Activated CD4-positive, CD25-positive, alpha-beta regulatory T cell (primary cell): ENCODE measurements at regions not wholly inside any gene's neighbourhood (a gene's known extent, or its start where the extent isn't known, plus 50 kb on each side); places are given as distances from the start of the nearest gene placed in this dataset.

ENCODE experiments used
- DNase-seq, 4 experiments: peaks; one replicate each; lab custom pipeline; 2025; lab: John Stamatoyannopoulos, UW

- no peak for DNase-seq
Measured at GRCh38 chr16:56090076-56090475, 101.2 kb upstream of the GNAO1 start.

DNA sequence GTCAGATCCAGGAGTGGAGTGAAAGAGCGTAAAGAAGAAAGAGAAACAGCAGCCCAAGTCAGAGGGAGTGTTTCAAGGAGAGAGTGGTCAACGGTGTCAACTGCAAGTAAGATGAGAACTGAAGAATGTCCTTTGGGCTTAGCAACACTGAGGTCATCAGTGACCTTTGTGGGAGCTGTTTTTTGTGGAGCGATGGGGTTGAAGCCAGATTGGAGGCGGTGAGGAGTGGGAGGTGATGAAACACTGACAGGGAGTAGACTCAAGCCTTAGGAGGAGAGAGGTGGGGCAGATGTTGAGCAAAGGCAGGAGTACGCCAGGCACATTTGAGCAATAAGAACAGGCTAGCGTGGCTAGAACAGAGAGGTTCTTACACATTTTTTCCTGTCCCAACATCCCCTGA lies 103.7 kb upstream of the GNAO1 start:
- DNase-seq = no peak

DNA sequence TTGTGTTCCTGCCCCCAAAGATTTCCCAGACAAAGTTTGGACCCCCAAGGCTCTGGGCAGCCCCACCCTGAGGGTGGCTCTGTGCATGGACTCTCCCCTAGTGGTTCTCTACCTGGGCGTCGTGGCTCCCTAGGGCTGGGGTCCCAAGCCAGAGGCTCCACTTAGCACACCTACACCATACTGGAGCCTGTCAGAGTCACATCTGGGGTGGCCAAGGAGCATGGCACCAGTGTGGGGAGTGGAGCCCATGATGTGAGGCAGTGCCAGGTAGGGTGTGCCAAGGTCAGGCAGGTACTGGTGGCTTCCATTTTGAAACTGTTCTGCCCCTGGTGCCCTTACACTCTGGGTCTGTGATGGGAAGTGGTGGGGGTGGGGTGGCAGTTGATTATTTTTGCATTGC lies 109.9 kb upstream of the GNAO1 start:
- DNase-seq = no peak

GRCh38 chr16:56075732-56076388 lies 115.4 kb upstream of the GNAO1 start:
- DNase-seq = no peak

DNA sequence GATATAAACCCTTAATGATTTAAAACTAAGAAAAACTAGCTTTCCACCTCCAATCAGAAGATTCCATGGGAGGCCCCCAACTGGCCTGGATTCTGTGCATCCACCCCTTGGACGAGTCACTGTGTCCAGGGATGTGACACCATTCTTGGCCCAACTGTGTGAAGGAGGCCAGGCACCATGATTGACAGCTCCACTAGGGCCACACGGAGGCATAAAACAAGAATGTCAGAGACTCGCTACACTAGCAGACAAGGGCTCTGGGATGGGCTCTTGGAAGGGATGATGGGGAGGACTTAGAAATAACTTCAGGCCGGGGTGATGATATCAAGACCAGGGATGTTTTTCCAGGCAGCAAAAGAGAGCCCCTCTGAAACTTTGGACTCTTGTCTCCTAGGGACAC lies 117.8 kb upstream of the GNAO1 start:
- no peak for DNase-seq

GRCh38 chr16:56072096-56072495 lies 119.2 kb upstream of the GNAO1 start:
- no peak for DNase-seq

DNA sequence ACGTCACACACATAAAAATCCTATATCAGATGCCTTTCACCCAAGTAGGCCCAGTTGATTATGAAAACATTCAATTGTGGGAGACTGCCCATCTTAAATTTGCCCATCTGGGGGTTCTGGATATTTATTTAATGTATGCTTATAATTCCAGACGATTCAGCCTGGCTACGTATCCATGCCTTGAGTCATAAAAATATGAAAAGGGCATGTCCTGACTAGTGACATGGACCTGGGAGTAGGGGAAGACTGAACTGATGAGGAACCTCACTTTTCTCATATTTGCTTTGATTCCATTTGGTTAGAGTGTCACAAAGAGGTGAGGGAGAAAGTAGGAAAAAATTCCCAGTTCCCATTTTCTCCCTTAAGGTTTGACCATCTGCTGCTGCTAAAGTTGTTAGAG lies 122.5 kb upstream of the GNAO1 start:
- no peak for DNase-seq

GRCh38 chr16:56068314-56068713 lies 123.0 kb upstream of the GNAO1 start:
- no peak for DNase-seq

GRCh38 chr16:56067406-56067805 lies 123.9 kb upstream of the GNAO1 start:
- DNase-seq = no peak

DNA sequence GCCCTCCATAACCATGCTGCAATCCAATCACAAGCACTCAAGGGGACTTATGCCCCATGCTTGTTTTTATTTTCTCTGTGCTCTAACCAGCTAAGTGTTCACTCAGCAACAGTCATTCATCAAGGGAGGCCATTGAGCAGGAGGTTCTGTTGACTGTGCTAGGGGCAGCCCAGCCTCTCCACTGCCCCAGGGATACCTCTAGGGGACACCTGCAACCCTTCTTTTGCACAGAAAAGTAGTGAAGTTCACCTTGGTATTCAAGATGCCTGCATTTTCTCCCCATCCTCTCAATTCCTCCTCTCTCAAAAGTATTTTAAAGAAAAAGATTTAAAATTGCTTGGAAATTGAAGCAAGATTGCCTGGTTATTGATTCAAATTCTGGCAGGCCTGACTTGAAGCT lies 124.7 kb upstream of the GNAO1 start:
- no peak for DNase-seq

DNA sequence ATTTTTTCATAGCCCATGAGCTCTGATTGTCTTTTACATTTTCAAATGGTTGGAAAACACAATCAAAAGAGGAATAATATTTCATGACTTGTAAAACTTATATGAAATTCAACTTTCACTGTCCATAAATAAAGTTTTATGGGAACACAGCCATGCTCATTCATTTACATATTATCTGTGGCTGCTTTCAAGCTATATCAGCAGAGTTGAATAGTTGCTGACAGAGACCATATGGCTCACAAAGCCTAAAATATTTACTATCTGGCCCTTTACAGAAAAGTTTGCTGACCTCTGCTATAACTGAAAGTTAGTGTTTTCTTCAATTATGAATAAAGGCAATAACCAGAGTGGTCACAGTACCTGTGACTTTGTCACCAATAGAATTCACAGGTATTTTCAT lies 128.2 kb upstream of the GNAO1 start:
- DNase-seq = no peak

GRCh38 chr16:56057151-56057550 lies 134.1 kb upstream of the GNAO1 start:
- no peak for DNase-seq

DNA sequence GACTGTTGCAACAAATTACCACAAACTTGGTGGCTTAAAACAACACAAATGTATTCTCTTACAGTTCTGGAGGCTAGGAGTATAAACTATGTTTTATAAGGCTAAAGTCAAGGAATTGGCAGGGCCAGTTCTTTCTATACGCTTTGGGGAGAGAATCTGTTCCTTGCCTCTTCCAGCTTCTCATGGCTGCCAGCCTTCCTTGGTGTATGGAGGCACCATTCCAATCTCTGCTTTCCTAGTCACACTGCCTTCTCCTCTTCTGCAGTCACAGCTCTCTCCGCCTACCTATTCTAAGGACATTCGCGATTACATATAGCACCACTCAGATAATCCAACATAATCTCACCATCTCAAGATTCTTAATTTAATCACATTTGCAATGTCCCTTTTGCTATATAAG lies 140.4 kb upstream of the GNAO1 start:
- no peak for DNase-seq

- no peak for DNase-seq
Measured at GRCh38 chr16:56048425-56049105, 142.7 kb upstream of the GNAO1 start.

DNA sequence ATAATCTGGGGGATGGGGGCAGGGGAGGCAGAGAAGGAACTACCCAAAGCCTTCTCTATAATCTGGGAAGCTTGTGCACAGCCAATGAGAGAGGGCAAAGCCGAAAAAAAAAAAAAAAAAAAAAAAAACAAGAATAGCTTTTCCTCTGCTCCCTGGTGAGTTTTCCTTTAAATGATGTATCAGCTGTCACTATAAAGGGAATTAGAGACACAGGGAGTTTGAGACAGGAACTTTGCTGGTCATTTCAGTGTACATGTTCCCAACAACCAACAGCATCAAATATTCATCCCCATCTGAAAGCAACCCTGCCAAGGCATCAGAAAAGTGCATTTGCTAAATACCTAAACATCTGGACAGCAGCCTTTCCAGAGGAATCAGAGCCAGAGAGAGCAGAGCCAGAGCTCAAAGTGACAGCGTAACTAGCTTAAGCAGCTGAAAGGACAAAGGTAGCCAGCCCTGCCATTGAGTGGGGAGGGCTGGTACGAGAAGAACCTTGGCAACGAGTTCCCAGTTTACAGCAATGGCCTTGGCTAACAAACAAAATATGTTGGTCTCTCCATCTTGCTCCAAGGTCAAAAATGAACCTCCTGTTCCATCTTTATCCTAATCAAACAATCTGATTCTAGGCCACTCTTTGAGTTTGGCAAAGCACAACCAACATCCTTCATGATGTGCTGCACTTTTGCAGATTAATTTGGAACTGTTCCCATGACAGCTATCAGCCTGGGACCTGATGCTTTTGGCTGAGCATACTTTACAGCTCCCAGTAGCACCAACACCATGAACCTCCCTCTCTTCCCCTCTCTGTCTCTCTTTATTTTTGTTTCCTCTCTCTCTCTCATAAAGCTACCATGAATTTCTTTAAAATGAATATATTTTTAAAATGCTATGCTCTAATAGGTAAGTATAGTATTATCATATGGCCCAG lies 143.7 kb upstream of the GNAO1 start:
- DNase-seq = no peak

GRCh38 chr16:56042416-56042815 lies 148.9 kb upstream of the GNAO1 start:
- DNase-seq = no peak

GRCh38 chr16:56041556-56042140 lies 149.6 kb upstream of the GNAO1 start:
- no peak for DNase-seq

- DNase-seq = no peak
Measured at GRCh38 chr16:56038564-56039098, 152.7 kb upstream of the GNAO1 start.

DNA sequence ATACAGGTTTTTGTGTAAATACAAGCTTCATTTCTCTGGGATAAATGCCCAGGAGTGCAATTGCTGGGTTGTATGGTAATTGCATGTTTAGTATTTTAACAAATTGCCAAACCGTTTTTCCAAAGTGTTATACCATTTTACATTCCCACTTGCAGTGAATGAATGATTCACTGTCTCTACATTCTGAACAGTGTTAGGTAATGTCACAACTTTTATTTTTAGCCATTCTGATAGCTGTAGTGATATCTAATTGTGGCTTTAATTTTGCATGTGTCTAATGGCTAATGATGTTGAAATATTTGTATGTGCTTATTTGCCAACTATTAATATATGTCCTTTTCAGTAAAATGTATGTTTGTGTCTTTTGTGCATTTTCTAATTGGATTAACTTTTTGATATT lies 156.9 kb upstream of the CES5A start:
- DNase-seq = no peak

DNA sequence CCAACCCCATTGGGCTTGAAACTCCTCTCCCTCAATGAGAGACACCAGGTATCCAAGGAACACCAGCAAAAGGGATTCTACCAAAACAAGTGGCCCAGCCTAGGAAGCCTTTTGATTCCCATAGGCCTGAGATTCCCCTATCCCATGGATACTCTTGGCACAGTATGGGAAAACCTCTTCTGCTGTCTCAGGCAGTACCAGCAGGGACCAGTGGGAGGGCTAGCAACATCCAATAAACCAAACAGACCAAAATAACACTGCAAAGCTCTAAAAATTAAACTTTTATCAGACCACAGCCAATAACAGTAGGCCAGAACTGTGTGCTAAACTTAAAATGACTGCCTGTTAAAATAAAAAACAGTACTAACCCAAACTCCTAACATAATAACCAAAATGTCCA lies 153.9 kb upstream of the CES5A start:
- DNase-seq = no peak

DNA sequence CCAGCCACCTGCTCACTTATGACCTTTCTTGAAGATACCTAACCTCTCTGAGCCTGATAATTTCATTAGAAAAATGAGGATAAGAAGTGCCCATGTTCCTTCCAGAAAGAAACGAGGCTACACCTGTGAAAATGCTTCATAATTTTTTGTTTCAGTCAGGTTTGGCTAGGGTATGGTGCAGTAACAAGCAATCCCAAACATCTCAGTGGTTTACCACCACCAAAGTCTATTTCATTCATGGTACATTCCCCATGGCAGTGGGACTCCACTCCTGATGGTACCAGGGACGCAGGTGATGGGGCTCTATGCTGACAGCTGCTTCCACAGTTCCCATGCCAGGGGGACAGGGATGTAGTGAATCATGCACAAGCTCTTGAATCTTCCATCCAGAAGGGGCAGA lies 147.6 kb upstream of the CES5A start:
- DNase-seq = no peak

DNA sequence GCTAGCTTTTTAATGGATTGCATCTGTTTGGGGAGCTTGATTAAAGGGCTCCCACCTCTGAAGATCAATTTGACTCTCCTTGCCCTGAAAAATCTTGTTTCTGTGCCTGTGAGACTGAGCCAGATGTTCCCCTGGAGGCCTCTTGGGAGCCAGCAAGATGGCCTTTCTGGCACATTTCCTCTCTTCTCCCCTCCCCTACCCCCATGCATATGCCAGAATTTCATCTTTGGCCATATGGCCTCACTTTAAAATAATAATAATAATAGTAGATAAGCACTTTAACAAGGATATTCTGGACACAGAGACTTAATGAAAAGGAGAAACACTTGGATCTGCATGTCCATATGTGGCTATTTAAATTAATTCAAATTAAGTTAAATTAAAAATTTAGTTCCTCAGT lies 144.1 kb upstream of the CES5A start:
- DNase-seq = no peak
